Left lung (tissue), 4 donors: ENCODE measurements at regions not wholly inside any gene's neighbourhood (a gene's known extent, or its start where the extent isn't known, plus 50 kb on each side); places are given as distances from the start of the nearest gene placed in this dataset.

ENCODE experiments used
- ATAC-seq: fragments of 200-7000 bp; cut with Tn5 transposase; one replicate; pipeline ENCODE4 v1.9.1; 2020; ENCODE audit warnings: moderate library complexity
- DNase-seq, 4 donors: peaks; one replicate each; pipeline ENCODE4 v3.0.0-alpha.2; 2013 to 2020
- H3K27ac ChIP-seq, 2 donors: fragments of 200-600 bp; sonication (generic) in 1 of 2; one replicate each; pipeline versions ENCODE4 v1.5.0 to v1.8.0; 2020 to 2021
- H3K27me3 ChIP-seq, 2 donors: fragments of 200-600 bp; sonication (generic) in 1 of 2; one replicate each; pipeline versions ENCODE4 v1.5.0 to v1.8.0; 2020 to 2021
- H3K36me3 ChIP-seq, 2 donors: fragments of 200-600 bp; sonication (generic) in 1 of 2; one replicate each; pipeline versions ENCODE4 v1.5.0 to v1.8.0; 2020 to 2021
- H3K4me1 ChIP-seq, 2 donors: fragments of 200-600 bp; one replicate each; pipeline ENCODE4 v1.8.0; 2021
- H3K4me3 ChIP-seq, 2 donors: fragments of 200-600 bp; sonication (generic) in 1 of 2; one replicate each; pipeline versions ENCODE4 v1.5.0 to v1.8.0; 2020 to 2021; ENCODE audit warnings: mild to moderate bottlenecking in 1 of 2
- H3K9me3 ChIP-seq, 2 donors: fragments of 200-600 bp; sonication (generic) in 1 of 2; one replicate each; pipeline versions ENCODE4 v1.5.0 to v1.8.0; 2020 to 2021
- CTCF ChIP-seq, 2 donors: fragments of 200-600 bp; sonication (generic) in 1 of 2; IDR thresholded peaks; one replicate each; pipeline versions ENCODE4 v1.5.0 to v1.8.0; 2021; ENCODE audit warnings: antibody characterized with exemption in 2 of 2
- intact Hi-C, 2 donors: fragments of 100-400 bp; cut with DNase I; formaldehyde crosslinking; loops; one replicate each; pipeline versions ENCODE4 v1.11.2 to v1.14.2; 2022
- donor health status: DM: no; HTN: yes; CAD: no.
- donor health status: DM: no; HTN: no; CAD: no.

GRCh38 chr10:130233426-130233825, 97.2 kb downstream of the GLRX3 start:
- H3K9me3 ChIP-seq, result peaks cover 0 to 3% of the 10 kb centered on the region in 2 donors
- ATAC-seq (no peak), DNase-seq (no peak)
- no peaks in the 10 kb centered on the region for H3K27me3 ChIP-seq
- TF ChIP-seq CTCF (IDR thresholded peaks at IDR 0.05), result no peak
- H3K27ac ChIP-seq, result no peak overlapping the region
- no peaks in the 10 kb centered on the region for H3K4me1 ChIP-seq
- H3K4me3 ChIP-seq, result no peak overlapping the region
- no peaks in the 10 kb centered on the region for H3K36me3 ChIP-seq
- intact Hi-C loops, result no loop called here

GRCh38 chr10:130234171-130234965, 98.2 kb downstream of the GLRX3 start:
- DNase-seq (no peak), ATAC-seq (no peak)
- TF ChIP-seq CTCF (IDR thresholded peaks at IDR 0.05), result no peak
- no peaks in the 10 kb centered on the region for H3K9me3 ChIP-seq
- H3K4me3 ChIP-seq, result no peak overlapping the region
- H3K36me3 ChIP-seq, result no peaks in the 10 kb centered on the region
- H3K27me3 ChIP-seq, result no peaks in the 10 kb centered on the region
- intact Hi-C loops, result no loop called here
- H3K4me1 ChIP-seq, result no peaks in the 10 kb centered on the region
- H3K27ac ChIP-seq, result no peak overlapping the region

GRCh38 chr10:130236711-130237110, 100.5 kb downstream of the GLRX3 start:
- Histone ChIP-seq H3K9me3 (peaks cover 0 to 18% of the 10 kb centered on the region in 2 donors), H3K36me3 (no peaks in the 10 kb centered on the region), H3K4me1 (no peaks in the 10 kb centered on the region), H3K4me3 (no peak overlapping the region), H3K27me3 (no peaks in the 10 kb centered on the region), H3K27ac (no peak overlapping the region)
- DNase-seq (no peak), ATAC-seq (no peak)
- intact Hi-C loops, result no loop called here
- TF ChIP-seq CTCF (IDR thresholded peaks at IDR 0.05), result no peak

- no peak overlapping the region for H3K4me3 ChIP-seq
- ATAC-seq, result no peak
- intact Hi-C loops, result no loop called here
- H3K27me3 ChIP-seq, result peaks cover 0 to 14% of the 10 kb centered on the region in 2 donors
- DNase-seq, result no peak
- H3K4me1 ChIP-seq, result no peaks in the 10 kb centered on the region
- peaks cover 0 to 18% of the 10 kb centered on the region in 2 donors for H3K9me3 ChIP-seq
- no peak overlapping the region for H3K27ac ChIP-seq
- no peaks in the 10 kb centered on the region for H3K36me3 ChIP-seq
- TF ChIP-seq CTCF (IDR thresholded peaks at IDR 0.05), result no peak
These were observed 104.2 kb downstream of the GLRX3 start for GRCh38 chr10:130240409-130240808.

GRCh38 chr10:130242513-130242912, 106.3 kb downstream of the GLRX3 start:
- TF ChIP-seq CTCF (IDR thresholded peaks at IDR 0.05), result no peak
- intact Hi-C loops, result no loop called here
- Histone ChIP-seq H3K4me1 (no peaks in the 10 kb centered on the region), H3K36me3 (no peaks in the 10 kb centered on the region), H3K4me3 (no peak overlapping the region), H3K27ac (no peak overlapping the region), H3K27me3 (peaks cover 0 to 18% of the 10 kb centered on the region in 2 donors), H3K9me3 (peaks cover 0 to 18% of the 10 kb centered on the region in 2 donors)
- ATAC-seq (no peak), DNase-seq (no peak)
